HL-60 (cell line): ENCODE measurements at regions not wholly inside any gene's neighbourhood (a gene's known extent, or its start where the extent isn't known, plus 50 kb on each side); places are given as distances from the start of the nearest gene placed in this dataset.

Source experiments
- GABPA ChIP-seq: IDR thresholded peaks from 2 replicates; pipeline ENCODE4 v1.6.1; 2012; ENCODE audit warnings: low read depth
- POLR2AphosphoS5 ChIP-seq: IDR thresholded peaks from 2 replicates; pipeline ENCODE4 v1.6.1; 2012; ENCODE audit warnings: low read depth
- TF ChIP-seq, protein P1 (sequence below): IDR thresholded peaks from one replicate; pipeline ENCODE4 v1.5.1; 2011; ENCODE audit warnings: low read length, control low read depth, inconsistent platforms; ENCODE audit not compliant: insufficient read depth

- TF ChIP-seq POLR2AphosphoS5 (no peak), GABPA (no peak)
- TF ChIP-seq, protein P1, sequence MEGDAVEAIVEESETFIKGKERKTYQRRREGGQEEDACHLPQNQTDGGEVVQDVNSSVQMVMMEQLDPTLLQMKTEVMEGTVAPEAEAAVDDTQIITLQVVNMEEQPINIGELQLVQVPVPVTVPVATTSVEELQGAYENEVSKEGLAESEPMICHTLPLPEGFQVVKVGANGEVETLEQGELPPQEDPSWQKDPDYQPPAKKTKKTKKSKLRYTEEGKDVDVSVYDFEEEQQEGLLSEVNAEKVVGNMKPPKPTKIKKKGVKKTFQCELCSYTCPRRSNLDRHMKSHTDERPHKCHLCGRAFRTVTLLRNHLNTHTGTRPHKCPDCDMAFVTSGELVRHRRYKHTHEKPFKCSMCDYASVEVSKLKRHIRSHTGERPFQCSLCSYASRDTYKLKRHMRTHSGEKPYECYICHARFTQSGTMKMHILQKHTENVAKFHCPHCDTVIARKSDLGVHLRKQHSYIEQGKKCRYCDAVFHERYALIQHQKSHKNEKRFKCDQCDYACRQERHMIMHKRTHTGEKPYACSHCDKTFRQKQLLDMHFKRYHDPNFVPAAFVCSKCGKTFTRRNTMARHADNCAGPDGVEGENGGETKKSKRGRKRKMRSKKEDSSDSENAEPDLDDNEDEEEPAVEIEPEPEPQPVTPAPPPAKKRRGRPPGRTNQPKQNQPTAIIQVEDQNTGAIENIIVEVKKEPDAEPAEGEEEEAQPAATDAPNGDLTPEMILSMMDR = no peak
Observed at GRCh38 chr17:73942703-73943415, 260.6 kb upstream of the RPL38 start.
